Vagina (tissue), 2 donors: ENCODE measurements at regions not wholly inside any gene's neighbourhood (a gene's known extent, or its start where the extent isn't known, plus 50 kb on each side); places are given as distances from the start of the nearest gene placed in this dataset.

ENCODE experiments used
- POLR2AphosphoS5 ChIP-seq, 2 donors: sonication (generic); formaldehyde crosslinking; IDR thresholded peaks; one replicate each; pipeline ENCODE4 v1.9.0; 2017; ENCODE audit warnings: antibody characterized with exemption in 2 of 2, mild to moderate bottlenecking in 2 of 2, low read depth in 1 of 2; ENCODE audit not compliant: insufficient read depth in 1 of 2
- TF ChIP-seq, protein P1 (sequence below), 3 experiments: fragments of 450-650 bp in 2 of 3; fragments of 200-600 bp in 1 of 3; sonication (generic) in 1 of 3; IDR thresholded peaks; one replicate each; pipeline ENCODE4 v1.5.1; 2017 to 2019; ENCODE audit warnings: antibody characterized with exemption in 3 of 3, mild to moderate bottlenecking in 2 of 3, moderate library complexity in 2 of 3

- TF ChIP-seq, protein P1, sequence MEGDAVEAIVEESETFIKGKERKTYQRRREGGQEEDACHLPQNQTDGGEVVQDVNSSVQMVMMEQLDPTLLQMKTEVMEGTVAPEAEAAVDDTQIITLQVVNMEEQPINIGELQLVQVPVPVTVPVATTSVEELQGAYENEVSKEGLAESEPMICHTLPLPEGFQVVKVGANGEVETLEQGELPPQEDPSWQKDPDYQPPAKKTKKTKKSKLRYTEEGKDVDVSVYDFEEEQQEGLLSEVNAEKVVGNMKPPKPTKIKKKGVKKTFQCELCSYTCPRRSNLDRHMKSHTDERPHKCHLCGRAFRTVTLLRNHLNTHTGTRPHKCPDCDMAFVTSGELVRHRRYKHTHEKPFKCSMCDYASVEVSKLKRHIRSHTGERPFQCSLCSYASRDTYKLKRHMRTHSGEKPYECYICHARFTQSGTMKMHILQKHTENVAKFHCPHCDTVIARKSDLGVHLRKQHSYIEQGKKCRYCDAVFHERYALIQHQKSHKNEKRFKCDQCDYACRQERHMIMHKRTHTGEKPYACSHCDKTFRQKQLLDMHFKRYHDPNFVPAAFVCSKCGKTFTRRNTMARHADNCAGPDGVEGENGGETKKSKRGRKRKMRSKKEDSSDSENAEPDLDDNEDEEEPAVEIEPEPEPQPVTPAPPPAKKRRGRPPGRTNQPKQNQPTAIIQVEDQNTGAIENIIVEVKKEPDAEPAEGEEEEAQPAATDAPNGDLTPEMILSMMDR (IDR thresholded peaks at IDR 0.05): no peak
- no peak for TF ChIP-seq POLR2AphosphoS5 (IDR thresholded peaks at IDR 0.05; ENCODE audit: insufficient read depth in 1 of 2, low read depth in 1 of 2)
Measured at GRCh38 chr2:35873921-35874320, 481.7 kb upstream of the CRIM1 start.
